ENCODE measurements at regions not wholly inside any gene's neighbourhood (a gene's known extent, or its start where the extent isn't known, plus 50 kb on each side); places are given as distances from the start of the nearest gene placed in this dataset.
A peak's percentile ranks its signal among the peaks of the same experiment; 100 is the strongest.

DNA sequence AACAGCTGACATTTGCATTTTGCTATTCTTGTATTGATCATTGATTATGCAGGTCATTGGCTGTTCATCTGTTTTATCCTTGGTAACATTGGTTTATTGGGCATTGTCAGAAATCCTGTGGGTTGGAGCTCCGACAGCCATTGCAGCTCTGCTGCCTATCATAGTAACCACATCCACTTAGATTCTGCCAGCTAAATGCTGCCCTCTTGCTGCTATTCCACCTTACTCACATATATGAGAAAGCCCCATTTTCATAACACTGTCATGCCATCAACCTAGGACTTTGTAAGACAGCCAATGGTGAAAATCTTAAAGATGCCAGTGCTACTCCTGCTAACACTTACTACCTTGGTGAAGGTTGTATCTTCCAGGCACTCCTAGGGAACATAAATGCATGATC, 187.3 kb upstream of the CXCL13 start:
- Histone ChIP-seq H3K27ac (no peak overlapping the region), H3K9me3 (no peaks in the 10 kb centered on the region), H3K36me3 (no peaks in the 10 kb centered on the region), H3K4me3 (no peak overlapping the region), H3K27me3 (no peaks in the 10 kb centered on the region), H3K4me1 (no peaks in the 10 kb centered on the region)
- TF ChIP-seq, protein P1, sequence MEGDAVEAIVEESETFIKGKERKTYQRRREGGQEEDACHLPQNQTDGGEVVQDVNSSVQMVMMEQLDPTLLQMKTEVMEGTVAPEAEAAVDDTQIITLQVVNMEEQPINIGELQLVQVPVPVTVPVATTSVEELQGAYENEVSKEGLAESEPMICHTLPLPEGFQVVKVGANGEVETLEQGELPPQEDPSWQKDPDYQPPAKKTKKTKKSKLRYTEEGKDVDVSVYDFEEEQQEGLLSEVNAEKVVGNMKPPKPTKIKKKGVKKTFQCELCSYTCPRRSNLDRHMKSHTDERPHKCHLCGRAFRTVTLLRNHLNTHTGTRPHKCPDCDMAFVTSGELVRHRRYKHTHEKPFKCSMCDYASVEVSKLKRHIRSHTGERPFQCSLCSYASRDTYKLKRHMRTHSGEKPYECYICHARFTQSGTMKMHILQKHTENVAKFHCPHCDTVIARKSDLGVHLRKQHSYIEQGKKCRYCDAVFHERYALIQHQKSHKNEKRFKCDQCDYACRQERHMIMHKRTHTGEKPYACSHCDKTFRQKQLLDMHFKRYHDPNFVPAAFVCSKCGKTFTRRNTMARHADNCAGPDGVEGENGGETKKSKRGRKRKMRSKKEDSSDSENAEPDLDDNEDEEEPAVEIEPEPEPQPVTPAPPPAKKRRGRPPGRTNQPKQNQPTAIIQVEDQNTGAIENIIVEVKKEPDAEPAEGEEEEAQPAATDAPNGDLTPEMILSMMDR (IDR thresholded peaks at IDR 0.05), result no peak
- DNase-seq (ENCODE audit: low spot score in 2 of 2), result no peak
- intact Hi-C loops (cut with DNase I), result no loop called here

DNA sequence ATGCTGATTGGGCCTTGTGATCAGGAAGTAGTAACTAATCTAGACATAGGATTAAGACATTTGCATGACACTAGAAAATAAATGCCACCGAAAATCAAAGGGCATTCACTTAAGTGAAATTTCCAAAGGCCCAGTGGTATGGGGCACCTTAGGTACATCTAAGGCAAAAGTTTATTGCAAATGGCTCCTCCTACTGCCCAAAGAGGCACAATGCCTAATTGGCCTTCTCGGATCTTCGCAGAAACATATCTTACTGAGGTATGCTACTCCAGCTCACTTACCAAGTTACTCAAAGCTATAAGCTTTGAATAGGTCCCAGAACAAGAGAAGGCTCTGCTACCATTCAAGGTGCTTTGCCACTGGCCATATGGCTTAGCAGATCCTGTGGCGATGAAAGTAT, 174.8 kb upstream of the CXCL13 start:
- TF ChIP-seq, protein P1 (IDR thresholded peaks at IDR 0.05), result no peak
- Histone ChIP-seq H3K27me3 (no peaks in the 10 kb centered on the region), H3K36me3 (no peaks in the 10 kb centered on the region), H3K27ac (no peak overlapping the region), H3K4me3 (no peak overlapping the region), H3K9me3 (no peaks in the 10 kb centered on the region), H3K4me1 (peaks cover 0 to 14% of the 10 kb centered on the region in 2 donors)
- DNase-seq (ENCODE audit: low spot score in 2 of 2), result no peak
- intact Hi-C loops (cut with DNase I), result loop anchor here (5.0 kb wide), 1 partner anchor 189 kb away; no protein-coding TSS in a partner anchor

DNA sequence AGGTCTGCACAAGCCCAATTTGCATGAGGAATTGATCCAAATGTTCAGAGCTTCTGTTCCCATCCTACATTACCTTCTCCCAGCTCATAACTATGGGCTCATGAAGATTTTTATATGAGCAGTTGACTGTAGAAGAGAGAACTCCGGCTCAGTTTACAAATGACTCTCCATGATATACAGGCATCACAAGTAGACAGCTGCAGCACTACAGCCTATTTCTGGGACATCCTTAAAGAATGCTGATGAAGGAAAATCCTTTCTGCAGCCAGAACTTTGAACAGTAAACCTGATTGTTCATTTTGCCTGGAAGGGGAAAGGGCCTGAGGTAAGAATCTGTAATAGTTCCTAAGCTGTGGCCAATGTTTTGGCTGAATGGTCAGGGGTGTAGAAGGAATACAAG, 174.1 kb upstream of the CXCL13 start:
- intact Hi-C loops (cut with DNase I), result loop anchor here (5.0 kb wide), 1 partner anchor 189 kb away; no protein-coding TSS in a partner anchor
- no peaks in the 10 kb centered on the region for H3K36me3 ChIP-seq
- DNase-seq (ENCODE audit: low spot score in 2 of 2), result no peak
- no peak overlapping the region for H3K27ac ChIP-seq
- no peaks in the 10 kb centered on the region for H3K9me3 ChIP-seq
- H3K4me1 ChIP-seq, result peaks cover 0 to 14% of the 10 kb centered on the region in 2 donors
- H3K4me3 ChIP-seq, result no peak overlapping the region
- TF ChIP-seq, protein P1 (IDR thresholded peaks at IDR 0.05), result no peak
- H3K27me3 ChIP-seq, result no peaks in the 10 kb centered on the region

DNA sequence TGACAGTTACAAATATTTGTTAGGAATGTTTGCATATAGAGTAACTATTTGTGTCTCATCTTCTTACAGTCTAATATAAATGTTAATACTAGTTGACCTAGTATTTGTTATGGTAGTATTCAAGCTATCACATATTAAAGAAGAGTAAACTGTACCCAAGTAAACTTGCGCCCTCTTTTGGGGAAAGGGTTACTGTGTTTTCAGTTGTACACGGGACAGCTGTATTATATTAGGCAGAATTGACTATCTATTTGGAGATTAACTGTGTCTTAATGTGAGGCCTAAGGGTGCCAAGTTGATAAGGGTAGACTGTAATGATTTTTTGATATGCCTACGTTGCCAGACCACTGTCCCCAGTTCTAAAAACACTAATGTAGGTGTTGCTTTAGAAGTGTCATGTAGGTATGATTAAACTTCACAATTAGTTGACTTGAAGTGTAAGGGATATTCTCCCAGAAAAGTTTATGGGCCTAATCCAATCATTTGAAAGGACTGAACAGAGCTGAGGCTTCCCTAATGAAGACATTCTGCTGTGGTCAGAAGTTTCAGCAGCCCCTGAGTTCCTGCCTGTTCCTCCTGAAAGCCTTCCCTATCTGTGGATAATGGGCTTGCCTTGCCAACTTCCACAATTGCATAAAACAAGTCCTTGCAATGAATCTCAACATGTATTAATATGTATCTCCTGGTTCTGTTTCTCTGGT, 172.8 kb upstream of the CXCL13 start:
- H3K4me3 ChIP-seq, result peak overlapping the region in 1 of 2 donors; percentile 26
- intact Hi-C loops (cut with DNase I), result loop anchor here (2.0 to 5.0 kb wide), 2 partner anchors 48 to 191 kb away; no protein-coding TSS in a partner anchor
- H3K4me1 ChIP-seq, result peaks cover 0 to 14% of the 10 kb centered on the region in 2 donors
- no peaks in the 10 kb centered on the region for H3K27me3 ChIP-seq
- H3K36me3 ChIP-seq, result no peaks in the 10 kb centered on the region
- TF ChIP-seq, protein P1 (IDR thresholded peaks at IDR 0.05), result no peak
- no peak for DNase-seq (ENCODE audit: low spot score in 2 of 2)
- peak overlapping the region; percentile 60 to 62 for H3K27ac ChIP-seq
- no peaks in the 10 kb centered on the region for H3K9me3 ChIP-seq

DNA sequence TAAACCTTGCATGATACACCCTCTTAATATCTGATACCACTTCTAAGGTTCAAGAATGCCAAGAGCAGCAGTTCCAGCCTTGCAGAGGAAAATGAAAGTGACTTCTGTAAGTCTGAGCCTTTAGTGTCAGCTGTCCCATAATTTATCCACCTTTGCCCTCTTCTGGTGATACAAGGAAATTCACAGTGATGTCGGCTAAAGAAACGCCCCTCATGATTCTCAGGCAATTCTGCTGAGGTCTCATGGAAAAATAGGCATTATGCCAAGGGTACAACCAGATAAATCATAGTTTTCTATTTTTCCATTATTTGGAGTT, 172.2 kb upstream of the CXCL13 start:
- TF ChIP-seq, protein P1 (IDR thresholded peaks at IDR 0.05), result peak; percentile 35 to 57 (median 49)
- no peaks in the 10 kb centered on the region for H3K9me3 ChIP-seq
- no peaks in the 10 kb centered on the region for H3K27me3 ChIP-seq
- H3K4me3 ChIP-seq, result peak overlapping the region in 1 of 2 donors; percentile 26
- H3K27ac ChIP-seq, result peak overlapping the region; percentile 60 to 62
- intact Hi-C loops (cut with DNase I), result loop anchor here (2.0 to 5.0 kb wide), 2 partner anchors 49 to 191 kb away; no protein-coding TSS in a partner anchor
- H3K36me3 ChIP-seq, result no peaks in the 10 kb centered on the region
- no peak for DNase-seq (ENCODE audit: low spot score in 2 of 2)
- peaks cover 0 to 14% of the 10 kb centered on the region in 2 donors for H3K4me1 ChIP-seq
